GM12874 (cell line): ENCODE measurements at regions not wholly inside any gene's neighbourhood (a gene's known extent, or its start where the extent isn't known, plus 50 kb on each side); places are given as distances from the start of the nearest gene placed in this dataset.

ENCODE experiments used
- TF ChIP-seq, protein P1 (sequence below): IDR thresholded peaks from 2 replicates; pipeline ENCODE4 v1.5.1; 2011; ENCODE audit warnings: low read depth, mild to moderate bottlenecking, control low read depth, low read length, moderate library complexity; ENCODE audit not compliant: insufficient read depth

- TF ChIP-seq, protein P1, sequence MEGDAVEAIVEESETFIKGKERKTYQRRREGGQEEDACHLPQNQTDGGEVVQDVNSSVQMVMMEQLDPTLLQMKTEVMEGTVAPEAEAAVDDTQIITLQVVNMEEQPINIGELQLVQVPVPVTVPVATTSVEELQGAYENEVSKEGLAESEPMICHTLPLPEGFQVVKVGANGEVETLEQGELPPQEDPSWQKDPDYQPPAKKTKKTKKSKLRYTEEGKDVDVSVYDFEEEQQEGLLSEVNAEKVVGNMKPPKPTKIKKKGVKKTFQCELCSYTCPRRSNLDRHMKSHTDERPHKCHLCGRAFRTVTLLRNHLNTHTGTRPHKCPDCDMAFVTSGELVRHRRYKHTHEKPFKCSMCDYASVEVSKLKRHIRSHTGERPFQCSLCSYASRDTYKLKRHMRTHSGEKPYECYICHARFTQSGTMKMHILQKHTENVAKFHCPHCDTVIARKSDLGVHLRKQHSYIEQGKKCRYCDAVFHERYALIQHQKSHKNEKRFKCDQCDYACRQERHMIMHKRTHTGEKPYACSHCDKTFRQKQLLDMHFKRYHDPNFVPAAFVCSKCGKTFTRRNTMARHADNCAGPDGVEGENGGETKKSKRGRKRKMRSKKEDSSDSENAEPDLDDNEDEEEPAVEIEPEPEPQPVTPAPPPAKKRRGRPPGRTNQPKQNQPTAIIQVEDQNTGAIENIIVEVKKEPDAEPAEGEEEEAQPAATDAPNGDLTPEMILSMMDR: no peak
Measured at GRCh38 chr7:9937944-9938631, 1035.6 kb upstream of the PHF14 start.

GRCh38 chr7:9939176-9939575, 1034.5 kb upstream of the PHF14 start:
- TF ChIP-seq, protein P1: no peak

DNA sequence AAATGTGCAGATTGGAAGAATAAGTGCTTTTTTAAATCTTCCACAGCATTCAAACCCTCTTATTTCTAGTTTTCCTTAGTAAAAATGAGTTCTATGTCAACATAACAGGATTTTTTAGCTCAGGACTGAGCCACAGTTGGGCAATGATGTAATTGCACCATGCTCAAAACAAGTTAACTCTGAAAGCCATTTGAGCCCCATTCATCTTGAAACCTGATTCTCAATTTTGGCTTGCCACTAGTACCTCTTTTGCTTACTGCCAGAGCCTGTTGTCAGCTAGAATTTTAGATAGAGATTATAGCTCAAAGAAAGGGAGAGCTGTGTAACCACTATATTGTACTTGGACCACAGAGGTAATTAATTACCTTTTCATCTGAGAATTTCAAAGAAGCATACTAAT, 1028.5 kb upstream of the PHF14 start:
- TF ChIP-seq, protein P1: no peak

- TF ChIP-seq, protein P1: no peak
Measured at GRCh38 chr7:9945857-9946256, 1027.8 kb upstream of the PHF14 start.

- TF ChIP-seq, protein P1: no peak
Measured at GRCh38 chr7:9955138-9955537, 1018.5 kb upstream of the PHF14 start.

- TF ChIP-seq, protein P1: no peak
Measured at GRCh38 chr7:9958486-9958885, 1015.2 kb upstream of the PHF14 start.

- TF ChIP-seq, protein P1: no peak
Measured at GRCh38 chr7:9960460-9960859, 1013.2 kb upstream of the PHF14 start.
